Transverse colon (tissue), 3 donors: ENCODE measurements at regions not wholly inside any gene's neighbourhood (a gene's known extent, or its start where the extent isn't known, plus 50 kb on each side); places are given as distances from the start of the nearest gene placed in this dataset.

Source experiments
- POLR2A ChIP-seq: fragments of 450-650 bp; IDR thresholded peaks from one replicate; pipeline ENCODE4 v1.6.1; 2016; ENCODE audit warnings: antibody characterized with exemption, mild to moderate bottlenecking, moderate library complexity
- TF ChIP-seq, protein P1 (sequence below), 5 experiments: fragments of 200-600 bp in 3 of 5; fragments of 450-650 bp in 2 of 5; sonication (generic) in 3 of 5; IDR thresholded peaks; 1 replicate in 2 of 5; 2 replicates in 3 of 5; pipeline ENCODE4 v1.5.1; 2016 to 2017; ENCODE audit warnings: antibody characterized with exemption in 5 of 5, inconsistent platforms in 3 of 5, mild to moderate bottlenecking in 2 of 5, moderate library complexity in 1 of 5

DNA sequence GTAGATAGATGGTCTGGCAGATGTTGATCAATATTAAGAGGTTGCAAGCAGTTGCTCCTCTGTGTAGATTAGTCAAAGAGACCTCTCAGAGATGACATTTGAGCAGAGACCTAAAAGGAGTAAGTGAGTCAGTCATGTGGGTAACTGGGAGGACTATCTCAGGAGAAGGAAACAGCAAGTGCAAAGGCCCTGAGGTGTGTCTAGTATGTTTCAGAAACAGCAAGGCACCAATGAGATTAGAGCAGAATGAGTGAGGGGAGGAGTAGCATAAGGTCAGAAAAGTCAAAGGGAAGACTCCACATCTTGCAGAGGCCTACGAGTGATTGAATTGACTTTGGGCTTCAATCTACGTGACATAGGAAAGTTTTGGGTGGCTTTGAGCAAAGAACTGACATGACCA is 89.8 kb upstream of the COL1A2 start:
- TF ChIP-seq, protein P1, sequence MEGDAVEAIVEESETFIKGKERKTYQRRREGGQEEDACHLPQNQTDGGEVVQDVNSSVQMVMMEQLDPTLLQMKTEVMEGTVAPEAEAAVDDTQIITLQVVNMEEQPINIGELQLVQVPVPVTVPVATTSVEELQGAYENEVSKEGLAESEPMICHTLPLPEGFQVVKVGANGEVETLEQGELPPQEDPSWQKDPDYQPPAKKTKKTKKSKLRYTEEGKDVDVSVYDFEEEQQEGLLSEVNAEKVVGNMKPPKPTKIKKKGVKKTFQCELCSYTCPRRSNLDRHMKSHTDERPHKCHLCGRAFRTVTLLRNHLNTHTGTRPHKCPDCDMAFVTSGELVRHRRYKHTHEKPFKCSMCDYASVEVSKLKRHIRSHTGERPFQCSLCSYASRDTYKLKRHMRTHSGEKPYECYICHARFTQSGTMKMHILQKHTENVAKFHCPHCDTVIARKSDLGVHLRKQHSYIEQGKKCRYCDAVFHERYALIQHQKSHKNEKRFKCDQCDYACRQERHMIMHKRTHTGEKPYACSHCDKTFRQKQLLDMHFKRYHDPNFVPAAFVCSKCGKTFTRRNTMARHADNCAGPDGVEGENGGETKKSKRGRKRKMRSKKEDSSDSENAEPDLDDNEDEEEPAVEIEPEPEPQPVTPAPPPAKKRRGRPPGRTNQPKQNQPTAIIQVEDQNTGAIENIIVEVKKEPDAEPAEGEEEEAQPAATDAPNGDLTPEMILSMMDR (IDR thresholded peaks at IDR 0.05), result no peak
- TF ChIP-seq POLR2A, result no peak
